Neuronal stem cell (in vitro differentiated cells): ENCODE measurements at regions not wholly inside any gene's neighbourhood (a gene's known extent, or its start where the extent isn't known, plus 50 kb on each side); places are given as distances from the start of the nearest gene placed in this dataset.

ENCODE experiments used
- DNase-seq: peaks from one replicate; pipeline ENCODE4 v3.0.0-alpha.2; 2013; ENCODE audit warnings: low spot score
- H2AFZ ChIP-seq: one replicate; pipeline ENCODE4 v1.6.1; 2013; ENCODE audit warnings: mild to moderate bottlenecking, low read length, inconsistent platforms
- H2AK5ac ChIP-seq: 2 replicates; pipeline ENCODE4 v1.6.1; 2013; ENCODE audit warnings: low read depth, mild to moderate bottlenecking, inconsistent platforms, low read length, moderate library complexity, mixed read lengths
- H2BK120ac ChIP-seq: 2 replicates; pipeline ENCODE4 v1.6.1; 2013; ENCODE audit warnings: low read depth, mild to moderate bottlenecking, inconsistent platforms, low read length, moderate library complexity, mixed read lengths
- H2BK12ac ChIP-seq: one replicate; pipeline ENCODE4 v1.6.1; 2013; ENCODE audit warnings: low read length, inconsistent platforms
- H2BK15ac ChIP-seq: 2 replicates; pipeline ENCODE4 v1.6.1; 2013; ENCODE audit warnings: mild to moderate bottlenecking, low read length, inconsistent platforms, mixed read lengths
- H2BK5ac ChIP-seq: one replicate; pipeline ENCODE4 v1.6.1; 2013; ENCODE audit warnings: inconsistent platforms, mild to moderate bottlenecking, low read length, moderate library complexity
- H3K14ac ChIP-seq: one replicate; pipeline ENCODE4 v1.6.1; 2013; ENCODE audit warnings: low read length, inconsistent platforms
- H3K18ac ChIP-seq: 2 replicates; pipeline ENCODE4 v1.6.1; 2013; ENCODE audit warnings: low read length, inconsistent platforms
- H3K23ac ChIP-seq: 2 replicates; pipeline ENCODE4 v1.6.1; 2013; ENCODE audit warnings: low read depth, mild to moderate bottlenecking, mixed read lengths, low read length, inconsistent platforms; ENCODE audit not compliant: poor library complexity
- H3K27ac ChIP-seq: replicated peaks from 3 replicates; pipeline ENCODE4 v1.5.1; 2013; ENCODE audit warnings: low read length, inconsistent platforms
- H3K27me3 ChIP-seq, 3 experiments: 2 replicates each; pipeline ENCODE4 v1.6.1; 2013; ENCODE audit warnings: low read length in 3 of 3, mild to moderate bottlenecking in 2 of 3, inconsistent platforms in 1 of 3, low read depth in 1 of 3, mixed read lengths in 1 of 3, moderate library complexity in 1 of 3; ENCODE audit not compliant: control insufficient read depth in 3 of 3, insufficient read depth in 3 of 3
- H3K36me3 ChIP-seq, 2 donors: replicated peaks in 1 of 2; 2 replicates each; pipeline ENCODE4 v1.6.1; 2013; ENCODE audit warnings: low read length in 2 of 2; ENCODE audit not compliant: control insufficient read depth in 2 of 2, insufficient read depth in 2 of 2
- H3K4ac ChIP-seq: 2 replicates; pipeline ENCODE4 v1.6.1; 2013; ENCODE audit warnings: inconsistent platforms, mild to moderate bottlenecking, low read length, moderate library complexity
- H3K4me1 ChIP-seq, 2 donors: 1 replicate in 1 of 2; 2 replicates in 1 of 2; pipeline ENCODE4 v1.6.1; 2013; ENCODE audit warnings: low read length in 2 of 2, low read depth in 1 of 2; ENCODE audit not compliant: control insufficient read depth in 2 of 2, insufficient read depth in 1 of 2
- H3K4me2 ChIP-seq: one replicate; pipeline ENCODE4 v1.6.1; 2013; ENCODE audit warnings: mild to moderate bottlenecking, low read length, inconsistent platforms; ENCODE audit not compliant: insufficient read depth, poor library complexity, severe bottlenecking
- H3K4me3 ChIP-seq, 2 donors: 2 replicates each; pipeline ENCODE4 v1.5.1; 2013; ENCODE audit warnings: low read length in 2 of 2, mild to moderate bottlenecking in 2 of 2, inconsistent platforms in 1 of 2, moderate library complexity in 1 of 2
- H3K79me1 ChIP-seq: one replicate; pipeline ENCODE4 v1.6.1; 2013; ENCODE audit warnings: low read depth, mild to moderate bottlenecking, inconsistent platforms, low read length, moderate library complexity
- H3K9ac ChIP-seq: one replicate; pipeline ENCODE4 v1.6.1; 2013; ENCODE audit warnings: mild to moderate bottlenecking, low read depth, low read length, inconsistent platforms; ENCODE audit not compliant: poor library complexity
- H3K9me3 ChIP-seq, 2 donors: replicated peaks in 1 of 2; 2 replicates each; pipeline versions ENCODE3 to v1.6.1; 2013; ENCODE audit warnings: low read length in 2 of 2, mild to moderate bottlenecking in 2 of 2, inconsistent platforms in 1 of 2, low read depth in 1 of 2, mixed read lengths in 1 of 2, moderate library complexity in 1 of 2; ENCODE audit not compliant: control insufficient read depth in 2 of 2, insufficient read depth in 1 of 2
- H4K8ac ChIP-seq: one replicate; pipeline ENCODE4 v1.6.1; 2013; ENCODE audit warnings: low read depth, mild to moderate bottlenecking, inconsistent platforms, low read length, moderate library complexity
- H4K91ac ChIP-seq: one replicate; pipeline ENCODE4 v1.6.1; 2013; ENCODE audit warnings: low read length, low read depth, mild to moderate bottlenecking, inconsistent platforms; ENCODE audit not compliant: poor library complexity
- WGBS, 2 donors: extraction: QIAGEN DNeasy Blood & Tissue Kit; methylation state at CpG; one replicate each; pipeline ENCODE4 v1.1.7; 2013; ENCODE audit warnings: missing lambda C conversion rate in 2 of 2, mixed read lengths in 1 of 2; ENCODE audit not compliant: insufficient read length in 2 of 2, insufficient replicate concordance in 1 of 2; ENCODE audit errors: extremely low coverage in 2 of 2; 5-methylcytosine and 5-hydroxymethylcytosine counted together

DNA sequence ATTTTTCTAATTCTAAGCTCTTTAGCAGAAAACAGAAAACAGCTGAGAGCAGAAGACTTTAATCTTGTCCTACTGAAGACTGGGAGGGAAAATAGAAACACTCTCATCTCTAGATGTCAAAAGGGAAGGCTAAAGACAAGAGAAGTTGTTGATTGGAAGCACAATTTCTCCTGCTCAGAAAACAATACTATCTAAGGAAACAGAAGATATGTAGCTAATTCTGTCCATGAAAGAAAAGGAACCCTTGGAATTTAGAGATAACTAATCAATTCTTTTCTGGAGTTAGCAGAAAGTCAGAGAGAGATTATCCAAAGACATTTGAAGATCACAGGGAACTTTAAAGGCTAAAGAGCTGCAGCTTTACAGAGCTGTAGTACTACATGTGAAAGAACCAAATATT lies 126.2 kb downstream of the HSD17B3 start:
- H4K8ac ChIP-seq = no peak overlapping the region
- H3K9ac ChIP-seq = no peak overlapping the region
- H3K4ac ChIP-seq = no peak overlapping the region
- H4K91ac ChIP-seq = no peak overlapping the region
- H2AFZ ChIP-seq = no peak overlapping the region
- no peaks in the 10 kb centered on the region for H3K9me3 ChIP-seq
- no peak overlapping the region for H3K27ac ChIP-seq
- no peak for DNase-seq
- H2BK120ac ChIP-seq = no peak overlapping the region
- no peak overlapping the region for H3K4me2 ChIP-seq
- H3K18ac ChIP-seq = no peak overlapping the region
- no peaks in the 10 kb centered on the region for H3K79me1 ChIP-seq
- H3K4me1 ChIP-seq = peaks cover 0 to 6% of the 10 kb centered on the region in 2 donors
- no peak overlapping the region for H2AK5ac ChIP-seq
- H3K36me3 ChIP-seq = no peaks in the 10 kb centered on the region
- H3K4me3 ChIP-seq = no peak overlapping the region
- no peak overlapping the region for H2BK12ac ChIP-seq
- no peak overlapping the region for H3K23ac ChIP-seq
- H3K27me3 ChIP-seq = no peaks in the 10 kb centered on the region
- H3K14ac ChIP-seq = no peak overlapping the region
- no peak overlapping the region for H2BK15ac ChIP-seq
- no peak overlapping the region for H2BK5ac ChIP-seq

DNA sequence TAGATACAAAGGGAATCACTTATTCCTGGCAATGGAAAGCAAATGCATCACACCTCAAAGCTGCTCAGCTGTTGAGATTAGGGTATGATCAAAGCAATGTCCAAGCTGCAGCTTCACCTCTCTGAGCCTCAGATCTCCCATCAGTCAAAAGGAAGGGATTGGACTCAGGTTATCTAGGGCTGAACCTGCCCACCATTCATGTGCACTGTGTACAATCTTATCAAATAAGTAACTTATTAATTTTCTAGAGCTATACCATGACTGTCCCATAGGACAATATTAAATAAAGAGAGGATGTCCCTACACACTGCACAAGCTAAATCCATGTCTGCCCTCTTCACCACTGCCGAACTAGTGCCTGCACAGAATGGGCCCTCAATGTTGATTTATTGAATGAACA lies 127.0 kb downstream of the HSD17B3 start:
- no peak overlapping the region for H3K4me3 ChIP-seq
- DNase-seq = no peak

DNA sequence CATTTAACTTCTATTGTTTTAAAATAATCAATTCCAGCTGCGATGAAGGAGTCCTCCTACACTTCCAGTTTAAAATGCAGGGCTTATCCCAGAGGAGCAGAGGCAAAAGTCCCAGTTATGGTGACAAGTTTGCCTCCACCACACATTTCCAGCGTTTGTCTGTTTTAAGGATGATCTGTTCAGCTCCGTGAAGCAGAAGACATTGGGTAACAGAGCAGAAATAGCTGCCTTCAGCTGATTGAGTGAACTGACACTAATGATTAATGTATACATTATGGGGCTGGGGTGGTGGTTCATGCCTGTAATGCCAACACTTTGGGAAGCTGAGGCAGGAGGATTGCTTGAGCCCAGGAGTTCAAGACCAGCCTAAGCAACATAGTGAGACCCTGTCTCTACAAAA lies 127.6 kb downstream of the HSD17B3 start:
- no peak overlapping the region for H3K23ac ChIP-seq
- H3K4ac ChIP-seq = no peak overlapping the region
- no peak overlapping the region for H2AFZ ChIP-seq
- H4K8ac ChIP-seq = no peak overlapping the region
- peaks cover 5 to 9% of the 10 kb centered on the region in 2 donors for H3K4me1 ChIP-seq
- H2BK120ac ChIP-seq = no peak overlapping the region
- no peaks in the 10 kb centered on the region for H3K9me3 ChIP-seq
- no peak overlapping the region for H3K14ac ChIP-seq
- H2BK15ac ChIP-seq = no peak overlapping the region
- no peak overlapping the region for H3K4me3 ChIP-seq
- H3K79me1 ChIP-seq = no peaks in the 10 kb centered on the region
- H4K91ac ChIP-seq = no peak overlapping the region
- no peak overlapping the region for H3K27ac ChIP-seq
- H2BK12ac ChIP-seq = no peak overlapping the region
- H3K36me3 ChIP-seq = no peaks in the 10 kb centered on the region
- no peak overlapping the region for H3K9ac ChIP-seq
- no peak overlapping the region for H3K18ac ChIP-seq
- H2BK5ac ChIP-seq = no peak overlapping the region
- WGBS, 2 donors = no CpG with 5 or more reads among the region's 3 CpGs
- DNase-seq = no peak
- no peak overlapping the region for H2AK5ac ChIP-seq
- H3K27me3 ChIP-seq = no peaks in the 10 kb centered on the region
- H3K4me2 ChIP-seq = no peak overlapping the region

More for the DNA sequence above, 127.0 kb downstream of the HSD17B3 start:
- Histone ChIP-seq H2BK15ac (no peak overlapping the region), H3K23ac (no peak overlapping the region), H2BK120ac (no peak overlapping the region), H4K8ac (no peak overlapping the region), H3K4me2 (no peak overlapping the region), H3K27me3 (no peaks in the 10 kb centered on the region), H2BK12ac (no peak overlapping the region), H3K9ac (no peak overlapping the region), H3K36me3 (no peaks in the 10 kb centered on the region), H3K18ac (no peak overlapping the region), H3K4ac (no peak overlapping the region), H3K14ac (no peak overlapping the region), H4K91ac (no peak overlapping the region), H2AFZ (no peak overlapping the region), H2AK5ac (no peak overlapping the region), H3K9me3 (no peaks in the 10 kb centered on the region), H2BK5ac (no peak overlapping the region), H3K27ac (no peak overlapping the region), H3K79me1 (no peaks in the 10 kb centered on the region), H3K4me1 (peaks cover under 1 to 6% of the 10 kb centered on the region in 2 donors)
- WGBS, 2 donors = no CpG with 5 or more reads among the region's 1 CpG

DNA sequence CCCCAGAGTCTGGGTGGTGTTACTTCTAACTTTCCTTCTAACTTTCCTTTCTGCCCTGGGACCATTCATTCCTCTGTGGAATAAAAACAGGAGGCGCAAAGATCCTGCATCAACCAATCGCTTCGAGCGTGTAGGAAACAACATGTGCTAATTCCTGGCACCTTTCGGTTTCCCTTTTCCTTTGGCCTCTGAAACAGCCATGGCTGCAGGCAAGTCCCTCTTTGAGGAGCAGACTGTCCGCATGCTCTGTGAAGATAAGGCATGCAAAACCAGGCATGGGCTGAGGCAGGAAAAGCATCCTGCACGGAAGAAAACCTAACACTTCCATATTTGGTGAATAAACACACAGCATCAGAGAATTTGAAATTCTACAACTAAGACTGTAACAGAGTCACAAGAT lies 128.3 kb downstream of the HSD17B3 start:
- H3K4me1 ChIP-seq = peaks cover 11% of the 10 kb centered on the region in 2 donors
- H2BK5ac ChIP-seq = no peak overlapping the region
- peaks cover 0 to 3% (median 0%) of the 10 kb centered on the region in 3 experiments for H3K27me3 ChIP-seq
- no peak overlapping the region for H2BK120ac ChIP-seq
- H3K79me1 ChIP-seq = no peaks in the 10 kb centered on the region
- no peak overlapping the region for H3K4ac ChIP-seq
- H3K4me2 ChIP-seq = no peak overlapping the region
- no peak overlapping the region for H3K27ac ChIP-seq
- H3K36me3 ChIP-seq = no peaks in the 10 kb centered on the region
- H2AK5ac ChIP-seq = no peak overlapping the region
- H2AFZ ChIP-seq = no peak overlapping the region
- DNase-seq = no peak
- no peak overlapping the region for H3K23ac ChIP-seq
- no peak overlapping the region for H4K8ac ChIP-seq
- H3K14ac ChIP-seq = no peak overlapping the region
- no peak overlapping the region for H2BK15ac ChIP-seq
- H3K18ac ChIP-seq = no peak overlapping the region
- no peaks in the 10 kb centered on the region for H3K9me3 ChIP-seq
- no peak overlapping the region for H2BK12ac ChIP-seq
- H4K91ac ChIP-seq = no peak overlapping the region
- H3K4me3 ChIP-seq = no peak overlapping the region
- WGBS, 2 donors = no CpG with 5 or more reads among the region's 7 CpGs
- no peak overlapping the region for H3K9ac ChIP-seq
